ENCODE measurements at regions not wholly inside any gene's neighbourhood (a gene's known extent, or its start where the extent isn't known, plus 50 kb on each side); places are given as distances from the start of the nearest gene placed in this dataset.

GRCh38 chr22:48698618-48699017 lies 1129.1 kb downstream of the BRD1 start:
- no peaks in the 10 kb centered on the region for H3K27me3 ChIP-seq (replicated peaks; ENCODE audit: insufficient read depth)
- H2AFZ ChIP-seq: no peak overlapping the region
- no peaks in the 10 kb centered on the region for H3K4me1 ChIP-seq (ENCODE audit: insufficient read depth)
- no peak overlapping the region for H3K4me2 ChIP-seq (ENCODE audit: unreplicated experiment)
- no peak overlapping the region for H3K9ac ChIP-seq
- no peak for DNase-seq
- no peak for TF ChIP-seq EZH2 (IDR thresholded peaks at IDR 0.05; ENCODE audit: insufficient read depth, poor library complexity, severe bottlenecking)
- no peak for TF ChIP-seq EZH2phosphoT487 (IDR thresholded peaks at IDR 0.05; ENCODE audit: insufficient read depth, low read depth)
- H3K79me2 ChIP-seq (ENCODE audit: insufficient read depth): no peaks in the 10 kb centered on the region
- no peaks in the 10 kb centered on the region for H3K9me3 ChIP-seq (ENCODE audit: low read depth)
- no peak overlapping the region for H3K27ac ChIP-seq
- WGBS, 2 experiments (ENCODE audit: low coverage in 1 of 2, low lambda C conversion rate in 2 of 2, missing lambda C conversion rate in 2 of 2): 36 to 50% methylated on average over 7 to 8 of the region's 13 CpGs
- H4K20me1 ChIP-seq (ENCODE audit: insufficient read depth): no peaks in the 10 kb centered on the region
- H3K4me3 ChIP-seq: no peak overlapping the region
- H3K36me3 ChIP-seq (ENCODE audit: low read depth): no peaks in the 10 kb centered on the region
- in situ Hi-C loops (cut with MboI): no loop called here
- no peaks in the 10 kb centered on the region for H3K9me2 ChIP-seq (ENCODE audit: insufficient read depth)
- no peaks in the 10 kb centered on the region for H3F3A ChIP-seq (ENCODE audit: insufficient read depth)

- Histone ChIP-seq H3K9me3 (ENCODE audit: low read depth) (no peaks in the 10 kb centered on the region), H2AFZ (no peak overlapping the region), H3K27ac (no peak overlapping the region), H3K27me3 (replicated peaks; ENCODE audit: insufficient read depth) (no peaks in the 10 kb centered on the region), H3K36me3 (ENCODE audit: low read depth) (no peaks in the 10 kb centered on the region), H3K4me2 (ENCODE audit: unreplicated experiment) (no peak overlapping the region), H3K4me1 (ENCODE audit: insufficient read depth) (no peaks in the 10 kb centered on the region), H3K79me2 (ENCODE audit: insufficient read depth) (no peaks in the 10 kb centered on the region), H4K20me1 (ENCODE audit: insufficient read depth) (no peaks in the 10 kb centered on the region), H3K4me3 (no peak overlapping the region), H3K9me2 (ENCODE audit: insufficient read depth) (no peaks in the 10 kb centered on the region), H3K9ac (no peak overlapping the region), H3F3A (ENCODE audit: insufficient read depth) (no peaks in the 10 kb centered on the region)
- 69 to 74% methylated on average over 6 of the region's 6 CpGs for WGBS, 2 experiments (ENCODE audit: low coverage in 1 of 2, low lambda C conversion rate in 2 of 2, missing lambda C conversion rate in 2 of 2)
- in situ Hi-C loops (cut with MboI): no loop called here
- DNase-seq: no peak
- TF ChIP-seq EZH2phosphoT487 (IDR thresholded peaks at IDR 0.05; ENCODE audit: insufficient read depth, low read depth) (no peak), EZH2 (IDR thresholded peaks at IDR 0.05; ENCODE audit: insufficient read depth, poor library complexity, severe bottlenecking) (no peak)
Observed at GRCh38 chr22:48697694-48698276, 1129.9 kb downstream of the BRD1 start.

- WGBS, 2 experiments (ENCODE audit: low coverage in 1 of 2, low lambda C conversion rate in 2 of 2, missing lambda C conversion rate in 2 of 2): 65 to 71% methylated on average over 3 of the region's 3 CpGs
- H3F3A ChIP-seq (ENCODE audit: insufficient read depth): no peaks in the 10 kb centered on the region
- no peak overlapping the region for H3K4me2 ChIP-seq (ENCODE audit: unreplicated experiment)
- H2AFZ ChIP-seq: no peak overlapping the region
- no peak for DNase-seq
- H3K27ac ChIP-seq: no peak overlapping the region
- no peak overlapping the region for H3K9ac ChIP-seq
- no peaks in the 10 kb centered on the region for H3K27me3 ChIP-seq (replicated peaks; ENCODE audit: insufficient read depth)
- in situ Hi-C loops (cut with MboI): no loop called here
- no peaks in the 10 kb centered on the region for H3K4me1 ChIP-seq (ENCODE audit: insufficient read depth)
- no peaks in the 10 kb centered on the region for H3K9me2 ChIP-seq (ENCODE audit: insufficient read depth)
- TF ChIP-seq EZH2phosphoT487 (IDR thresholded peaks at IDR 0.05; ENCODE audit: insufficient read depth, low read depth) (no peak), EZH2 (IDR thresholded peaks at IDR 0.05; ENCODE audit: insufficient read depth, poor library complexity, severe bottlenecking) (no peak)
- H3K9me3 ChIP-seq (ENCODE audit: low read depth): no peaks in the 10 kb centered on the region
- no peak overlapping the region for H3K4me3 ChIP-seq
- no peaks in the 10 kb centered on the region for H3K79me2 ChIP-seq (ENCODE audit: insufficient read depth)
- no peaks in the 10 kb centered on the region for H4K20me1 ChIP-seq (ENCODE audit: insufficient read depth)
- H3K36me3 ChIP-seq (ENCODE audit: low read depth): no peaks in the 10 kb centered on the region
Observed at GRCh38 chr22:48697223-48697622, 1130.5 kb downstream of the BRD1 start.

- no peaks in the 10 kb centered on the region for H3K4me1 ChIP-seq (ENCODE audit: insufficient read depth)
- H3K4me3 ChIP-seq: no peak overlapping the region
- H3K27ac ChIP-seq: no peak overlapping the region
- H4K20me1 ChIP-seq (ENCODE audit: insufficient read depth): no peaks in the 10 kb centered on the region
- DNase-seq: no peak
- 36 to 47% methylated on average over 4 of the region's 4 CpGs for WGBS, 2 experiments (ENCODE audit: low coverage in 1 of 2, low lambda C conversion rate in 2 of 2, missing lambda C conversion rate in 2 of 2)
- TF ChIP-seq EZH2phosphoT487 (IDR thresholded peaks at IDR 0.05; ENCODE audit: insufficient read depth, low read depth) (no peak), EZH2 (IDR thresholded peaks at IDR 0.05; ENCODE audit: insufficient read depth, poor library complexity, severe bottlenecking) (no peak)
- in situ Hi-C loops (cut with MboI): no loop called here
- H2AFZ ChIP-seq: no peak overlapping the region
- no peak overlapping the region for H3K9ac ChIP-seq
- H3K9me3 ChIP-seq (ENCODE audit: low read depth): no peaks in the 10 kb centered on the region
- no peaks in the 10 kb centered on the region for H3F3A ChIP-seq (ENCODE audit: insufficient read depth)
- no peak overlapping the region for H3K4me2 ChIP-seq (ENCODE audit: unreplicated experiment)
- H3K27me3 ChIP-seq (replicated peaks; ENCODE audit: insufficient read depth): no peaks in the 10 kb centered on the region
- H3K36me3 ChIP-seq (ENCODE audit: low read depth): no peaks in the 10 kb centered on the region
- H3K79me2 ChIP-seq (ENCODE audit: insufficient read depth): no peaks in the 10 kb centered on the region
- no peaks in the 10 kb centered on the region for H3K9me2 ChIP-seq (ENCODE audit: insufficient read depth)
Observed at GRCh38 chr22:48696371-48696770, 1131.3 kb downstream of the BRD1 start.
